NT2/D1 (cell line): ENCODE measurements at regions not wholly inside any gene's neighbourhood (a gene's known extent, or its start where the extent isn't known, plus 50 kb on each side); places are given as distances from the start of the nearest gene placed in this dataset.

ENCODE experiments used
- DNase-seq: peaks from one replicate; pipeline ENCODE4 v3.0.0-alpha.2; 2011; ENCODE audit warnings: low read depth, low spot score
- H3K27me3 ChIP-seq: 2 replicates; pipeline ENCODE4 v1.6.0; 2011; ENCODE audit warnings: mild to moderate bottlenecking; ENCODE audit not compliant: insufficient read length, insufficient read depth
- H3K36me3 ChIP-seq: 2 replicates; pipeline ENCODE4 v1.6.1; 2011; ENCODE audit warnings: mild to moderate bottlenecking, low read length, mixed read lengths; ENCODE audit not compliant: insufficient read depth, insufficient read length
- H3K4me1 ChIP-seq: 2 replicates; pipeline ENCODE4 v1.5.1; 2011; ENCODE audit not compliant: insufficient read depth, insufficient read length
- H3K4me3 ChIP-seq: 2 replicates; pipeline ENCODE4 v1.5.1; 2011; ENCODE audit warnings: low read depth; ENCODE audit not compliant: insufficient read length
- H3K9ac ChIP-seq: 2 replicates; pipeline ENCODE4 v1.6.0; 2011; ENCODE audit warnings: low read depth; ENCODE audit not compliant: insufficient read length
- H3K9me3 ChIP-seq: 2 replicates; pipeline ENCODE4 v1.5.1; 2011; ENCODE audit warnings: mild to moderate bottlenecking, low read length; ENCODE audit not compliant: insufficient read depth
- SUZ12 ChIP-seq: IDR thresholded peaks from 2 replicates; pipeline ENCODE4 v1.6.1; 2011; ENCODE audit not compliant: insufficient read length, insufficient read depth; ENCODE audit errors: extremely low read depth
- YY1 ChIP-seq: IDR thresholded peaks from 2 replicates; pipeline ENCODE4 v1.6.1; 2011; ENCODE audit not compliant: insufficient read length, insufficient read depth
- ZNF274 ChIP-seq: IDR thresholded peaks from 2 replicates; pipeline ENCODE4 v1.6.1; 2011; ENCODE audit warnings: mild to moderate bottlenecking, low read depth, low read length

DNA sequence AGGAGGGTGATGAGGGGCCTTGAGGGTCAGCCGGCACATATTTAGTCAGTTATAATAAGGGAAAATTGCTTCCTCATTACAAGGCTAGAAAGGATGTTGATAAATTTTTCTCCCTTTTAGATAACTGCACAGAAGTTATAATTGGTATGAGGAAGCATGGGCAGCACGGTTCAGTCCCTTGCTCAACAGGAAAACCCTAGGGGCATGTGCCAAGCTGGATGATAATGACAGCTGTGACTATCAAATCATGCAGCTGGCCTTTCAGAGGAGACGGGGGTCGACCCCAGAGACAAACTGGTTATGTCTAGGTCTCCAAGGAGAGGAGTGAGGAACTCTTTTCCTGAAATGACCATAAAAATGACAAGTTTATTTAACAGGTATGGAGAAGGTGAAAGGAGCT lies 448.1 kb upstream of the VRK2 start:
- no peak overlapping the region for H3K9ac ChIP-seq
- no peaks in the 10 kb centered on the region for H3K4me1 ChIP-seq
- H3K9me3 ChIP-seq: no peaks in the 10 kb centered on the region
- TF ChIP-seq ZNF274: no peak
- TF ChIP-seq SUZ12: no peak
- TF ChIP-seq YY1: no peak
- no peak overlapping the region for H3K4me3 ChIP-seq
- no peaks in the 10 kb centered on the region for H3K36me3 ChIP-seq
- H3K27me3 ChIP-seq: no peaks in the 10 kb centered on the region
- no peak for DNase-seq

DNA sequence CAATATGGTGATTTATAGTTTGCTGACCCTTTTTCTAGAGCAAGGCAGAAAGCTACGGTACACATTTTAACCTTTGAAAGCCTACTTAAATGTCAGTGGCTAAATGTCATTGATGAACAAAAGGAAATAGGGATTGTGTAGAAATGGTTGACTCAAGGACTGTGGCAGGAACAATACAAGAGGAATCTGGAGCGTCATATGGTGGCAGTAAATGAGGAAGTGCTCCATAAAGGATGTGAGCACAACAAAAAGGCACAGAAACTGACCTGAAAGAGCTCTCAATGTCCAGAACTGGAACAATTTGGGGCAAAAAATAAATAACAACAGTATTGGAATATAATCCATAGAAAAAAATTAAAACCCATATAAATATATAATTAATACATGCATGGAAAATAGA lies 443.9 kb upstream of the VRK2 start:
- DNase-seq: no peak
- H3K9ac ChIP-seq: no peak overlapping the region
- TF ChIP-seq YY1 (no peak), SUZ12 (no peak), ZNF274 (no peak)
- H3K4me1 ChIP-seq: no peaks in the 10 kb centered on the region
- no peaks in the 10 kb centered on the region for H3K27me3 ChIP-seq
- no peak overlapping the region for H3K4me3 ChIP-seq
- H3K9me3 ChIP-seq: no peaks in the 10 kb centered on the region
- no peaks in the 10 kb centered on the region for H3K36me3 ChIP-seq

GRCh38 chr2:57614988-57615387 lies 431.6 kb upstream of the VRK2 start:
- TF ChIP-seq SUZ12 (no peak), ZNF274 (no peak), YY1 (no peak)
- no peaks in the 10 kb centered on the region for H3K9me3 ChIP-seq
- DNase-seq: no peak
- no peaks in the 10 kb centered on the region for H3K27me3 ChIP-seq
- H3K36me3 ChIP-seq: no peaks in the 10 kb centered on the region
- no peaks in the 10 kb centered on the region for H3K4me1 ChIP-seq
- no peak overlapping the region for H3K4me3 ChIP-seq
- H3K9ac ChIP-seq: no peak overlapping the region

DNA sequence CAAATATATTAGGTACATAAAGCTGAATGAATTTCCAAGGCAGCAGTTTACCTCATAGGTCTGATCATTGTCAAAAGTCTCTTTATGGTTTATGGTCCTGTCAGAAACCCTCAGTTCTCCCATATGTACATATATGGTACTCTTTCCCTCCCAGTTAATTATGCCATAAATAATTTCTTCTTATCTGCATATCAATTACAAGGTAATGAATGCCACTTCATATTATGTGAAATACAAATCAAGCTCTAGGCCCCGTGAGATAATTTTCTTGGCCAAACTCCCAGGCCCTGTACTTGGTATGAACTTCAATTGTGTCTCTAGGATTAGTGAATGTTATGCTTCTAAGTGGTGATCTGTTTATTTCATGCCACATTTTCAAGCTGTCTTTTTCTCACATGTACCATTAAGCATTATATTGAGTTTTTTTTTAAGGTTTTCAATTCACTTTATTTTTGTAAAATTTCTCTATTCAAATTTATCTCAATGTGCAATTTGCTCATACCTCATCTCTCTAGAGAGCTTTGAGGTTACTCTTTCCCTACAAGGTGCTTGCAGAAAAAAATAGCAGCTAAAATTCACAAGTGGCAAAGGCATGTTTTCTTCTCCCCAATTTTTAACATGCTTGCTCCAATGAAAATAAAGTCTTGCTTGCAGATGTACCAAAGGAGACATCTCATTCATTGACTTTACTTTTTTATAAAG lies 430.6 kb upstream of the VRK2 start:
- TF ChIP-seq YY1 (no peak), ZNF274 (no peak), SUZ12 (no peak)
- no peak for DNase-seq

GRCh38 chr2:57617318-57617717 lies 429.3 kb upstream of the VRK2 start:
- no peaks in the 10 kb centered on the region for H3K9me3 ChIP-seq
- no peak for TF ChIP-seq YY1
- no peak for TF ChIP-seq SUZ12
- TF ChIP-seq ZNF274: no peak
- H3K27me3 ChIP-seq: no peaks in the 10 kb centered on the region
- H3K4me3 ChIP-seq: no peak overlapping the region
- DNase-seq: no peak
- no peaks in the 10 kb centered on the region for H3K36me3 ChIP-seq
- no peaks in the 10 kb centered on the region for H3K4me1 ChIP-seq
- no peak overlapping the region for H3K9ac ChIP-seq

More for the DNA sequence above, 430.6 kb upstream of the VRK2 start:
- no peak overlapping the region for H3K4me3 ChIP-seq
- no peaks in the 10 kb centered on the region for H3K27me3 ChIP-seq
- H3K9me3 ChIP-seq: no peaks in the 10 kb centered on the region
- no peak overlapping the region for H3K9ac ChIP-seq
- H3K36me3 ChIP-seq: no peaks in the 10 kb centered on the region
- no peaks in the 10 kb centered on the region for H3K4me1 ChIP-seq

- TF ChIP-seq YY1: no peak
- no peak for TF ChIP-seq ZNF274
- TF ChIP-seq SUZ12: no peak
- Histone ChIP-seq H3K4me3 (no peak overlapping the region), H3K9me3 (no peaks in the 10 kb centered on the region), H3K36me3 (no peaks in the 10 kb centered on the region), H3K27me3 (no peaks in the 10 kb centered on the region), H3K9ac (no peak overlapping the region), H3K4me1 (no peaks in the 10 kb centered on the region)
- no peak for DNase-seq
Measured at GRCh38 chr2:57621122-57621663, 425.4 kb upstream of the VRK2 start.

- Histone ChIP-seq H3K4me3 (no peak overlapping the region), H3K36me3 (no peaks in the 10 kb centered on the region), H3K9me3 (no peaks in the 10 kb centered on the region), H3K9ac (no peak overlapping the region), H3K27me3 (no peaks in the 10 kb centered on the region), H3K4me1 (no peaks in the 10 kb centered on the region)
- TF ChIP-seq YY1 (no peak), SUZ12 (no peak), ZNF274 (no peak)
- peak; percentile 25 for DNase-seq
Measured at GRCh38 chr2:57622009-57622408, 424.6 kb upstream of the VRK2 start.
